Activated CD8-positive, alpha-beta memory T cell treated with anti-CD3 and anti-CD28 coated beads for 36 hours (primary cell): ENCODE measurements at regions not wholly inside any gene's neighbourhood (a gene's known extent, or its start where the extent isn't known, plus 50 kb on each side); places are given as distances from the start of the nearest gene placed in this dataset.

Experiments used
- CTCF ChIA-PET: fragments of 350-600 bp; sonication (Branson Sonifier 250); formaldehyde crosslinking; loops from one replicate; lab custom pipeline; 2021; ENCODE audit warnings: antibody characterized with exemption; lab: Charles Lee
- POLR2A ChIA-PET: fragments of 350-600 bp; sonication (Branson Sonifier 250); formaldehyde crosslinking; loops from one replicate; lab custom pipeline; 2021; ENCODE audit warnings: antibody characterized with exemption; lab: Charles Lee

DNA sequence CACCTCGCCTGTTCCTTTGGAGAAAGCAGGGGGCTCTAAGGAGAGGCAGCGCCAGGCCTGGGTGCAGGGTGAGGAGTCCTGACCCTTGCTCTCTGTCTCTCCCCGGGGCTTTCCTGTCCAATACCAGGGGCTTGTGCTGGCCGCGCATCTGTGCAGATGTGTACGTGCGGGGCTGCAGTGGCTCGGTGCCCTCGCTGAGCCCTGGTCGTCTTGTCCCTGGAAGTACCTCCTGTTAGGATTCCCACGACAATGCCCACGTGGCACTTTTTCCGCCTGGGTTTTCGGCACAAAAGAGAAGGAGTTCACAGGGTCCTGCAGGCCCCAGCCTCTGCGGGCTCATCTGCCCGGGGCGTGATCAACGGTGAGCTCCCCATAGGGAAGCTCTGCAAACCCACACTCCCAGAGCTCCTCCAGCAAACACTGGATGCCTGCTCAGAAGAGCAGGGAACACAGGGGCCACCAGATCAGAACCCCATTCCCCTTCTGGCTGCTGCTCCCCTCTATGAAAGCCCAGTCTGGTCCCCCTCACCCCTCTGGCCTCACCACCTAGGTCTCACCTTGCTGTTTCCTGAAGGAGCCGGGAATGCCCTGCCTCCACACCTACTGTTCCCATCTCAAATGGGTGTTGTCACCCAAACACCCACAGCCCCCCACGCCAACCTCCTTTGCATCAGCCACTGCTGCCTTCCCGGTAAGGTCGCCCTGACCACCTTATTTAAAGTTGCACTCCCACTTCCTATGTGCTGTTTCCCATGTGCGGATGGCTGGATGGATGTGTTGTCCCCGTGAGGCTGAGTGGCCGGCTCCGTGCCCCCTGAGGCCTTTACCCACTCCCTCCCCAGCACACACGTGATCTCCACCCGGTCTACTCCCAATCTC lies 62.6 kb upstream of the PRR20G start:
- POLR2A ChIA-PET: no interaction called here
- CTCF ChIA-PET: no interaction called here

GRCh38 chr3:127349501-127350171 lies 61.8 kb upstream of the PRR20G start:
- ChIA-PET CTCF (no interaction called here), POLR2A (no interaction called here)

DNA sequence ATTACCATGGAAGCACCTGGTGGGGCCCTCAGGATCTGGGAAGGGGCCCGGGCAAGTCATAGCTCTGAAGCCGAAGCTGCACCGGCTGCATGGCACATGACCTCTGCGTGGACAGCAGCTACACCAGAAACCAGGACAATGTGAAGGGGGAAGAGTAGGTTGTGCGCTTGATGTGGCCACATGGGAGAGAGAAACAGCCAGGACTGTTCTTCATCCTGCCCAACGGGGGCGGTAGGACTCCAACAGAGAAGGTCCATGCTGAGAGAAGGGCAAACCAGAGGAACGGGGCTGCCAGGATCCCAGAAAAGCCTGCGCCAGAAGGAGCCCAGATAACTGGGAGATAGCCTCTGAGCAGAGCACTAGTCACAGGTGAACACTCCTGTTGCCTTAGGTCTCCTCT lies 54.9 kb upstream of the PRR20G start:
- POLR2A ChIA-PET: no interaction called here
- CTCF ChIA-PET: no interaction called here

DNA sequence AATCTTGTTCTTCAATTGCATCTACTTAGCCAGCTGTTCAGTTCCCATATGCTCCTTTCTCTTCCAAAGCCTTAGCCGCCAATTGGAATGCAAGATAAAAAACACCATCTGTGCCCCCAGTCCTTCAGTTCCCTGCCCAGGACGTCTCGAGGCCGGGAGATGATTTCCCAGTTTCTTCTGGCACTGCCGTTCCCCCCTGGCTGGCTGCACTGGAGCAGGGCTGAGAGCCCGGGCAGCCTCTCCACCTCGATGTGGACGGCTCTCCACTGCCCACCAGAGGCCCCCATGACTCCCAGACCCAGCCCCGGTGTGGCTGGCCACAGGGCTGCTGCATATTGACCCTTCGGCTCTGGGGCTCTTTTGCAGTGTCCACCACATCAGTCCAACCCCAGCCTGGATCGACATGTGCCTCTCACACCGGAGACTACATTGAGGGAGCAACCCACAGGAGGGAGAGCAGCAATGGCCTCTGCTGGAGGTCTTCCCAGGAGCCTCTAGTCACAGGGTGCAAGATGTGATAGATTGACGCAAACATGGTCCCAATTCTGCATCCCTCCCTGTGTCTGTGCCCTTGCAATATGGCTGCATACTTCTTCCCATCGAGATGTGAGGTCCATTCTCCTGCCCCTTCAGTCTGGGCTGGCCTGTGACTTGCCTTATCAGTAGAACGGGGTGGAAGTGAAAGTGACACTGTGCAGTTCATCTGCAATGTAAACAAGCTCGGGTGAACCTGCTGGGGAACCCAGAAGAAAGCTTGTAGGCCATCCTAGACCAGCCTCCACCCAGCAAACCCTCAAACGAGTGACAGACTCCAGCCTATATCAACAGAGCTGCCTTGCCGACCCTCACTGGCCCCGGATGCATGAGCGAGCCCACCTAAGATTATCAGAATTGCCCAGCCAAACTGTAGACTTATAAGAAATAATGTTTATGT lies 52.3 kb upstream of the PRR20G start:
- ChIA-PET CTCF (no interaction called here), POLR2A (no interaction called here)

GRCh38 chr3:127339016-127339415 lies 51.2 kb upstream of the PRR20G start:
- POLR2A ChIA-PET: no interaction called here
- CTCF ChIA-PET: no interaction called here

DNA sequence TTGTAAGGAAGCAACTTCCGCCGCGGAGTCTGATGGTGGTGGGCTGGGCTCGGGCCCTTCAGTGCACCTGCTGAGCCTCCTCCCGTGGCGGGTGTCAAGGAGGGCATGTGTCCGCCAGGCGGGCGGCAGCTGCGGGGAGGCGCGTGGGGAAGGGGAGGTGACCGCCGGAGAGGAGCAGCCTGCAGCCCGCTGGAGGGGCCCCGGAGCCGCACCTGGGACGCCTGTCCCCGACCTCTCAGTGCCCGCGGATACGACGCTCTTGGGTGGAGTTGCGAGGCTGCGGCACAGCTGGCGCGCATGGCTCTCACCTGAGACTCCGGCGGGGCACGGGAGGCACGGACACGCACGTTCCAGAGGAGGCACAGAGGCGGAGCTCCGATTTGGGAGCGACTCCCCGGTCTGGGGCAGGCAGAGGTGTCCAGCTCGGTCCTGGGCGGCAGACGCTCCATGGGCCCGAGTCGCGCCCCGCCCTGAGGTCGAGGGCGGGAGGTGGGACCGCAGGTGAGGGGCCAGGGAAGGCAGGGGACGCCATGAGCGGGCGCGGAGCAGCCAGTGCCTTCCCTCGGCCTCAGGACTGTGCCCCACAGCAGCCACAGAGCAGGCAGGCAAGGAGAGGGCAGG lies 50.2 kb upstream of the PRR20G start:
- CTCF ChIA-PET: no interaction called here
- POLR2A ChIA-PET: interaction anchor here (0.5 kb wide), 1 partner anchor 178 kb away, joined by 3 read pairs; no protein-coding TSS in a partner anchor
